ENCODE measurements at regions not wholly inside any gene's neighbourhood (a gene's known extent, or its start where the extent isn't known, plus 50 kb on each side); places are given as distances from the start of the nearest gene placed in this dataset.

GRCh38 chr2:194567661-194568017, 1089.4 kb upstream of the SLC39A10 start:
- Histone ChIP-seq H3K27me3 (replicated peaks in 1 of 7) (no peaks in the 10 kb centered on the region), H3K36me3 (no peaks in the 10 kb centered on the region), H3K4me3 (no peak overlapping the region), H3K27ac (no peak overlapping the region), H3K9me3 (no peaks in the 10 kb centered on the region), H3K4me1 (no peaks in the 10 kb centered on the region)
- DNase-seq: no peak
- intact Hi-C loops (cut with DNase I; ENCODE audit: low total_unique reads): no loop called here
- TF ChIP-seq CTCF (IDR thresholded peaks at IDR 0.05 in 8 of 11, conservative IDR thresholded peaks at IDR 0.05 in 3 of 11) (no peak), POLR2A (IDR thresholded peaks at IDR 0.05) (no peak), POLR2AphosphoS5 (IDR thresholded peaks at IDR 0.05) (no peak)
- WGBS, 5 donors: 66 to 86% (median 74%) methylated on average over 2 of the region's 2 CpGs

- intact Hi-C loops (cut with DNase I; ENCODE audit: low total_unique reads): no loop called here
- Histone ChIP-seq H3K4me3 (no peak overlapping the region), H3K4me1 (no peaks in the 10 kb centered on the region), H3K9me3 (peaks cover 0 to 4% (median 0%) of the 10 kb centered on the region in 8 donors), H3K27me3 (replicated peaks in 1 of 7) (no peaks in the 10 kb centered on the region), H3K36me3 (no peaks in the 10 kb centered on the region), H3K27ac (no peak overlapping the region)
- WGBS, 5 donors: 75 to 91% (median 79%) methylated on average over 1 of the region's 1 CpG
- TF ChIP-seq CTCF (IDR thresholded peaks at IDR 0.05 in 8 of 11, conservative IDR thresholded peaks at IDR 0.05 in 3 of 11): no peak
- no peak for TF ChIP-seq POLR2A (IDR thresholded peaks at IDR 0.05)
- no peak for TF ChIP-seq POLR2AphosphoS5 (IDR thresholded peaks at IDR 0.05)
- DNase-seq: no peak
Observed at GRCh38 chr2:194566907-194567660, 1089.9 kb upstream of the SLC39A10 start.

- TF ChIP-seq CTCF (IDR thresholded peaks at IDR 0.05 in 8 of 11, conservative IDR thresholded peaks at IDR 0.05 in 3 of 11): no peak
- TF ChIP-seq POLR2AphosphoS5 (IDR thresholded peaks at IDR 0.05): no peak
- no peak for TF ChIP-seq POLR2A (IDR thresholded peaks at IDR 0.05)
- no peak for DNase-seq
- Histone ChIP-seq H3K27me3 (replicated peaks in 1 of 7) (no peaks in the 10 kb centered on the region), H3K27ac (no peak overlapping the region), H3K9me3 (peaks cover 0 to 12% (median 0%) of the 10 kb centered on the region in 8 donors), H3K36me3 (no peaks in the 10 kb centered on the region), H3K4me3 (no peak overlapping the region), H3K4me1 (no peaks in the 10 kb centered on the region)
- intact Hi-C loops (cut with DNase I; ENCODE audit: low total_unique reads): no loop called here
- 60 to 82% (median 68%) methylated on average over 2 of the region's 2 CpGs for WGBS, 5 donors
Observed at GRCh38 chr2:194564422-194564821, 1092.6 kb upstream of the SLC39A10 start.

- Histone ChIP-seq H3K4me3 (no peak overlapping the region), H3K27ac (no peak overlapping the region), H3K9me3 (peaks cover 0 to 12% (median 0%) of the 10 kb centered on the region in 8 donors), H3K36me3 (no peaks in the 10 kb centered on the region), H3K4me1 (no peaks in the 10 kb centered on the region), H3K27me3 (replicated peaks in 1 of 7) (no peaks in the 10 kb centered on the region)
- DNase-seq: no peak
- TF ChIP-seq POLR2A (IDR thresholded peaks at IDR 0.05) (no peak), POLR2AphosphoS5 (IDR thresholded peaks at IDR 0.05) (no peak), CTCF (IDR thresholded peaks at IDR 0.05 in 8 of 11, conservative IDR thresholded peaks at IDR 0.05 in 3 of 11) (no peak)
- WGBS, 5 donors: 68 to 90% (median 78%) methylated on average over 2 of the region's 2 CpGs
- intact Hi-C loops (cut with DNase I; ENCODE audit: low total_unique reads): no loop called here
Observed at GRCh38 chr2:194562329-194562728, 1094.7 kb upstream of the SLC39A10 start.

All from spleen (tissue), 11 donors.